Astrocyte (in vitro differentiated cells and primary cell): ENCODE measurements at regions not wholly inside any gene's neighbourhood (a gene's known extent, or its start where the extent isn't known, plus 50 kb on each side); places are given as distances from the start of the nearest gene placed in this dataset.

Experiments used
- EZH2 ChIP-seq: IDR thresholded peaks from 2 replicates; pipeline ENCODE4 v1.6.1; 2012; ENCODE audit warnings: mild to moderate bottlenecking, low read length, inconsistent platforms; ENCODE audit not compliant: insufficient read depth
- TF ChIP-seq, protein P1 (sequence below): IDR thresholded peaks from 2 replicates; pipeline ENCODE4 v1.5.1; 2011; ENCODE audit warnings: low read depth, mild to moderate bottlenecking, inconsistent platforms, low read length, moderate library complexity; ENCODE audit not compliant: insufficient read depth

DNA sequence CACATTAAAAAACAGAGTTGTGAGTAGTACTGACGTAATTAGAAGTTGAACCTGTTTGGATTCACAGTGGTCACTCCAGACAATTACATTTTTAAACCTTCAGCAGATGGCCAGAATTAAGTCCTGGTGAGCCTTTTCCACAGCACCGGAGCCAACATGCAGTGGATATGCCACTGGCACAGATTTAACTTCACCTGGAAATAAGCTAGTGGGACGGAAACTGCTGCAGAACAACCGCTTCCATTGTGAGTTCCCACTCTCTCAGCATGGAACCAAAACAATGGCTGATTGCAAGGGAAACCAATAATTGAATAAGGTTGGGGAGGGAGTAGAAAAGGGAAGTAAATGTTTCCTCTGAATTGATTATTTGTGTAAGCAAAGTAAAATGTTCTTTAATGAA lies 515.1 kb downstream of the STK39 start:
- TF ChIP-seq, protein P1, sequence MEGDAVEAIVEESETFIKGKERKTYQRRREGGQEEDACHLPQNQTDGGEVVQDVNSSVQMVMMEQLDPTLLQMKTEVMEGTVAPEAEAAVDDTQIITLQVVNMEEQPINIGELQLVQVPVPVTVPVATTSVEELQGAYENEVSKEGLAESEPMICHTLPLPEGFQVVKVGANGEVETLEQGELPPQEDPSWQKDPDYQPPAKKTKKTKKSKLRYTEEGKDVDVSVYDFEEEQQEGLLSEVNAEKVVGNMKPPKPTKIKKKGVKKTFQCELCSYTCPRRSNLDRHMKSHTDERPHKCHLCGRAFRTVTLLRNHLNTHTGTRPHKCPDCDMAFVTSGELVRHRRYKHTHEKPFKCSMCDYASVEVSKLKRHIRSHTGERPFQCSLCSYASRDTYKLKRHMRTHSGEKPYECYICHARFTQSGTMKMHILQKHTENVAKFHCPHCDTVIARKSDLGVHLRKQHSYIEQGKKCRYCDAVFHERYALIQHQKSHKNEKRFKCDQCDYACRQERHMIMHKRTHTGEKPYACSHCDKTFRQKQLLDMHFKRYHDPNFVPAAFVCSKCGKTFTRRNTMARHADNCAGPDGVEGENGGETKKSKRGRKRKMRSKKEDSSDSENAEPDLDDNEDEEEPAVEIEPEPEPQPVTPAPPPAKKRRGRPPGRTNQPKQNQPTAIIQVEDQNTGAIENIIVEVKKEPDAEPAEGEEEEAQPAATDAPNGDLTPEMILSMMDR: no peak
- TF ChIP-seq EZH2: no peak
